IMR-90 (cell line): ENCODE measurements at regions not wholly inside any gene's neighbourhood (a gene's known extent, or its start where the extent isn't known, plus 50 kb on each side); places are given as distances from the start of the nearest gene placed in this dataset.

ENCODE experiments used
- ATAC-seq: fragments of 200-7000 bp; cut with Tn5 transposase; 2 replicates; pipeline ENCODE4 v1.9.1; 2020; ENCODE audit warnings: low read depth, mild to moderate bottlenecking, moderate library complexity
- BruUV-seq: library from RNA; stranded (reverse); fragments of 400-500 nt; replicated peaks from 2 replicates; lab custom pipeline; 2021; lab: Mats Ljungman, UMichigan
- CTCF ChIA-PET: fragments of 300-600 bp; formaldehyde crosslinking; extraction: SDS; loops from one replicate; lab custom pipeline; 2021; ENCODE audit warnings: antibody characterized with exemption; lab: Yijun Ruan, JAX
- POLR2A ChIA-PET: fragments of 300-600 bp; sonication (Branson Sonifier 250); formaldehyde crosslinking; loops from one replicate; lab custom pipeline; 2022; ENCODE audit warnings: antibody characterized with exemption; ENCODE audit not compliant: unreplicated experiment; lab: Charles Lee
- DNase-seq: peaks from one replicate; pipeline ENCODE4 v3.0.0; 2013
- H2AFZ ChIP-seq: replicated peaks from 2 replicates; pipeline ENCODE3; 2013; ENCODE audit warnings: low read length, mild to moderate bottlenecking; ENCODE audit not compliant: poor library complexity
- H2AK5ac ChIP-seq: 2 replicates; pipeline ENCODE4 v1.6.1; 2013; ENCODE audit warnings: low read depth, low read length, inconsistent platforms
- H2AK9ac ChIP-seq: replicated peaks from 2 replicates; pipeline ENCODE3; 2013; ENCODE audit warnings: mild to moderate bottlenecking, low read depth, low read length, moderate library complexity; ENCODE audit not compliant: poor library complexity
- H2BK120ac ChIP-seq: 2 replicates; pipeline ENCODE4 v1.6.1; 2013; ENCODE audit warnings: low read depth, low read length, inconsistent platforms
- H2BK15ac ChIP-seq: 3 replicates; pipeline ENCODE4 v1.6.1; 2013; ENCODE audit warnings: low read depth, low read length, inconsistent platforms
- H2BK20ac ChIP-seq: 2 replicates; pipeline ENCODE4 v1.6.1; 2013; ENCODE audit warnings: low read depth, mild to moderate bottlenecking, inconsistent platforms, low read length, moderate library complexity
- H2BK5ac ChIP-seq: 2 replicates; pipeline ENCODE4 v1.6.1; 2013; ENCODE audit warnings: mild to moderate bottlenecking, low read depth, low read length, inconsistent platforms; ENCODE audit not compliant: poor library complexity, severe bottlenecking
- H3K14ac ChIP-seq: replicated peaks from 2 replicates; pipeline ENCODE4 v1.6.1; 2013; ENCODE audit warnings: low read depth, low read length, inconsistent platforms
- H3K18ac ChIP-seq: 2 replicates; pipeline ENCODE4 v1.6.1; 2013; ENCODE audit warnings: low read depth, low read length, control low read depth
- H3K23ac ChIP-seq: 2 replicates; pipeline ENCODE4 v1.6.1; 2013; ENCODE audit warnings: low read depth, low read length, inconsistent platforms
- H3K27ac ChIP-seq: 2 replicates; pipeline ENCODE4 v1.5.1; 2013; ENCODE audit warnings: mild to moderate bottlenecking, control low read depth, low read length; ENCODE audit not compliant: insufficient read depth
- H3K27me3 ChIP-seq: 2 replicates; pipeline ENCODE4 v1.6.1; 2013; ENCODE audit warnings: low read length; ENCODE audit not compliant: control insufficient read depth, insufficient read depth
- H3K36me3 ChIP-seq: 2 replicates; pipeline ENCODE4 v1.6.1; 2013; ENCODE audit warnings: low read length, mixed read lengths; ENCODE audit not compliant: control insufficient read depth, insufficient read depth
- H3K4ac ChIP-seq: 2 replicates; pipeline ENCODE4 v1.6.1; 2013; ENCODE audit warnings: low read depth, low read length, inconsistent platforms
- H3K4me1 ChIP-seq: 2 replicates; pipeline ENCODE4 v1.6.1; 2013; ENCODE audit warnings: low read length, mixed read lengths; ENCODE audit not compliant: control insufficient read depth, insufficient read depth
- H3K4me2 ChIP-seq: 2 replicates; pipeline ENCODE4 v1.6.1; 2013; ENCODE audit warnings: low read depth, mild to moderate bottlenecking, control low read depth, low read length, moderate library complexity
- H3K4me3 ChIP-seq: 2 replicates; pipeline ENCODE4 v1.5.1; 2013; ENCODE audit warnings: low read depth, mild to moderate bottlenecking, control low read depth, low read length, moderate library complexity; ENCODE audit not compliant: insufficient read depth
- H3K56ac ChIP-seq: 2 replicates; pipeline ENCODE4 v1.6.1; 2013; ENCODE audit warnings: low read length, inconsistent platforms; ENCODE audit not compliant: insufficient read depth; ENCODE audit errors: extremely low read depth
- H3K79me1 ChIP-seq, 2 experiments: 2 replicates each; pipeline ENCODE4 v1.6.1; 2013; ENCODE audit warnings: low read length in 2 of 2, inconsistent platforms in 1 of 2, low read depth in 1 of 2
- H3K9ac ChIP-seq: 2 replicates; pipeline ENCODE4 v1.6.1; 2013; ENCODE audit warnings: low read depth, low read length, control low read depth
- H3K9me1 ChIP-seq: 2 replicates; pipeline ENCODE4 v1.6.1; 2013; ENCODE audit warnings: low read length, inconsistent platforms; ENCODE audit not compliant: insufficient read depth
- H3K9me3 ChIP-seq: 2 replicates; pipeline ENCODE4 v1.6.1; 2013; ENCODE audit warnings: low read length; ENCODE audit not compliant: control insufficient read depth, insufficient read depth
- H4K20me1 ChIP-seq: 2 replicates; pipeline ENCODE4 v1.6.1; 2013; ENCODE audit warnings: low read length, inconsistent platforms; ENCODE audit not compliant: insufficient read depth
- H4K5ac ChIP-seq: 2 replicates; pipeline ENCODE4 v1.6.1; 2013; ENCODE audit warnings: mild to moderate bottlenecking, low read depth, low read length, control low read depth
- H4K8ac ChIP-seq, 2 experiments: 2 replicates each; pipeline ENCODE4 v1.6.1; 2013; ENCODE audit warnings: low read depth in 2 of 2, low read length in 2 of 2, control low read depth in 1 of 2, inconsistent platforms in 1 of 2
- H4K91ac ChIP-seq: 2 replicates; pipeline ENCODE4 v1.6.1; 2013; ENCODE audit warnings: low read depth, low read length, inconsistent platforms; ENCODE audit not compliant: insufficient read depth
- CEBPB ChIP-seq: IDR thresholded peaks from 2 replicates; pipeline ENCODE4 v1.6.1; 2012; ENCODE audit warnings: low read depth, low read length, improper control_type of control experiment
- CHD1 ChIP-seq: IDR thresholded peaks from 2 replicates; pipeline ENCODE4 v1.6.1; 2012; ENCODE audit warnings: low read depth, low read length, improper control_type of control experiment
- CTCF ChIP-seq: conservative IDR thresholded peaks from 2 replicates; pipeline ENCODE4 v1.5.1; 2012; ENCODE audit warnings: mild to moderate bottlenecking, low read depth, low read length, improper control_type of control experiment
- MAFK ChIP-seq: IDR thresholded peaks from 2 replicates; pipeline ENCODE4 v1.6.1; 2012; ENCODE audit warnings: low read depth, low read length, improper control_type of control experiment
- MAZ ChIP-seq: IDR thresholded peaks from 2 replicates; pipeline ENCODE4 v1.6.1; 2012; ENCODE audit warnings: low read depth, mild to moderate bottlenecking, low read length, improper control_type of control experiment, moderate library complexity, borderline replicate concordance
- MXI1 ChIP-seq: IDR thresholded peaks from 2 replicates; pipeline ENCODE4 v1.6.1; 2012; ENCODE audit warnings: low read depth, mild to moderate bottlenecking, low read length, moderate library complexity, borderline replicate concordance
- POLR2A ChIP-seq: IDR thresholded peaks from 2 replicates; pipeline ENCODE4 v1.6.1; 2012; ENCODE audit warnings: mild to moderate bottlenecking, low read depth, low read length
- RCOR1 ChIP-seq: IDR thresholded peaks from 2 replicates; pipeline ENCODE4 v1.6.1; 2012; ENCODE audit warnings: mild to moderate bottlenecking, low read length, improper control_type of control experiment; ENCODE audit not compliant: insufficient replicate concordance
- RFX5 ChIP-seq: IDR thresholded peaks from 2 replicates; pipeline ENCODE4 v1.8.0; 2012; ENCODE audit warnings: low read depth, mild to moderate bottlenecking, low read length, moderate library complexity
- SMC3 ChIP-seq: fragments of 150-350 bp; IDR thresholded peaks from 2 replicates; pipeline ENCODE4 v1.6.1; 2016; ENCODE audit warnings: low read depth, mild to moderate bottlenecking, antibody characterized with exemption, low read length, moderate library complexity
- WGBS, 2 experiments: methylation state at CpG; one replicate each; pipeline versions ENCODE4 v1.1.5 to v1.1.7; 2013; ENCODE audit warnings: missing lambda C conversion rate in 2 of 2; ENCODE audit not compliant: insufficient read length in 1 of 2; ENCODE audit errors: extremely low coverage in 2 of 2; 5-methylcytosine and 5-hydroxymethylcytosine counted together
- dilution Hi-C: fragments of 300-500 bp; cut with HindIII; formaldehyde crosslinking; loops from one replicate; pipeline ENCODE4 v1.14.3; 2018; ENCODE audit warnings: low sequenced_read_pairs; ENCODE audit not compliant: unreplicated experiment
- in situ Hi-C: fragments of 300-500 bp; cut with MboI; formaldehyde crosslinking; loops from 3 replicates; pipeline ENCODE4 v1.14.3; 2019; ENCODE audit warnings: low sequenced_read_pairs, inconsistent platforms, mixed read lengths
- intact Hi-C: fragments of 100-400 bp; cut with micrococcal nuclease; formaldehyde crosslinking; loops from 2 replicates; pipeline ENCODE4 v1.10.0; 2022

GRCh38 chr4:19650903-19651864 lies 600.5 kb upstream of the SLIT2 start:
- no peak overlapping the region for H3K18ac ChIP-seq
- no peak overlapping the region for H2BK120ac ChIP-seq
- no peak overlapping the region for H3K9ac ChIP-seq
- POLR2A ChIA-PET = no interaction called here
- H3K27ac ChIP-seq = no peak overlapping the region
- no peak overlapping the region for H3K4me2 ChIP-seq
- CTCF ChIA-PET = no interaction called here
- no peaks in the 10 kb centered on the region for H3K79me1 ChIP-seq
- dilution Hi-C loops = no loop called here
- H4K5ac ChIP-seq = no peak overlapping the region
- intact Hi-C loops = no loop called here
- no peaks in the 10 kb centered on the region for H3K4me1 ChIP-seq
- WGBS, 2 experiments = no CpG with 5 or more reads among the region's 6 CpGs
- no peak overlapping the region for H3K4me3 ChIP-seq
- no peak overlapping the region for H2AK5ac ChIP-seq
- H2BK20ac ChIP-seq = no peak overlapping the region
- H3K9me1 ChIP-seq = no peaks in the 10 kb centered on the region
- DNase-seq = no peak
- no peaks in the 10 kb centered on the region; the same call in 1 of the 2 replicates for H3K27me3 ChIP-seq
- H3K36me3 ChIP-seq = no peaks in the 10 kb centered on the region
- no peak overlapping the region for H2AFZ ChIP-seq
- no peak overlapping the region for H4K91ac ChIP-seq
- ATAC-seq = no peak
- H3K4ac ChIP-seq = no peak overlapping the region
- H3K14ac ChIP-seq = no peak overlapping the region
- H3K9me3 ChIP-seq = no peaks in the 10 kb centered on the region
- BruUV-seq = no TSS peak
- in situ Hi-C loops = no loop called here
- H4K8ac ChIP-seq = no peak overlapping the region
- no peak overlapping the region for H3K56ac ChIP-seq
- no peaks in the 10 kb centered on the region for H4K20me1 ChIP-seq
- no peak overlapping the region for H2BK15ac ChIP-seq
- H2AK9ac ChIP-seq = no peak overlapping the region
- no peak overlapping the region for H3K23ac ChIP-seq
- TF ChIP-seq RFX5 (no peak), SMC3 (no peak), POLR2A (no peak), MAZ (no peak), MXI1 (no peak), CTCF (no peak), MAFK (no peak), CEBPB (no peak), RCOR1 (no peak), CHD1 (no peak)
- H2BK5ac ChIP-seq = no peak overlapping the region
